Neural progenitor cell (in vitro differentiated cells): ENCODE measurements at regions not wholly inside any gene's neighbourhood (a gene's known extent, or its start where the extent isn't known, plus 50 kb on each side); places are given as distances from the start of the nearest gene placed in this dataset.

Source experiments
- EZH2 ChIP-seq: fragments of 200-600 bp; sonication (generic); IDR thresholded peaks from 2 replicates; pipeline ENCODE4 v1.6.1; 2017; ENCODE audit warnings: antibody characterized with exemption, mild to moderate bottlenecking, moderate library complexity
- EZH2phosphoT487 ChIP-seq: fragments of 200-600 bp; sonication (generic); IDR thresholded peaks from 2 replicates; pipeline ENCODE4 v1.6.1; 2017; ENCODE audit warnings: antibody characterized with exemption
- TF ChIP-seq, protein P1 (sequence below): fragments of 200-600 bp; sonication (generic); IDR thresholded peaks from 2 replicates; pipeline ENCODE4 v1.5.1; 2017; ENCODE audit warnings: antibody characterized with exemption, mild to moderate bottlenecking

DNA sequence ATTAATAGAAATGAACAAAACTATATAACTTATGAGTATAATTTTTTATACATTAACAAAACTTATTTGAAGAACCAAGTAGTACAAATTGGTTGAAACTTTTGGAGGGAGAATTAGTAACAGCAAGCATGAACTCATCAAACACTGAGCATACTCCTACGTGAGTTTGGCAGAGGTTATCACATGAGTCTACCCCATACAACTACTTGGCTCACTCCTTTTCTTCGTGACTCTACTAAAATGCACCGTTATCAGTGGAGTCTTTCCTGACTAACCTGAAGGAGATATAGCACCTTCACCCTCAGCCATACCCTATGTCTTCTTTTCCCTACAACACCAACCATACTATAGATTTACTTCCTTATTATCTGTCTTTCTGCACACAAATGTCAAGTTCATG lies 794.2 kb downstream of the TFAP2A start:
- TF ChIP-seq, protein P1, sequence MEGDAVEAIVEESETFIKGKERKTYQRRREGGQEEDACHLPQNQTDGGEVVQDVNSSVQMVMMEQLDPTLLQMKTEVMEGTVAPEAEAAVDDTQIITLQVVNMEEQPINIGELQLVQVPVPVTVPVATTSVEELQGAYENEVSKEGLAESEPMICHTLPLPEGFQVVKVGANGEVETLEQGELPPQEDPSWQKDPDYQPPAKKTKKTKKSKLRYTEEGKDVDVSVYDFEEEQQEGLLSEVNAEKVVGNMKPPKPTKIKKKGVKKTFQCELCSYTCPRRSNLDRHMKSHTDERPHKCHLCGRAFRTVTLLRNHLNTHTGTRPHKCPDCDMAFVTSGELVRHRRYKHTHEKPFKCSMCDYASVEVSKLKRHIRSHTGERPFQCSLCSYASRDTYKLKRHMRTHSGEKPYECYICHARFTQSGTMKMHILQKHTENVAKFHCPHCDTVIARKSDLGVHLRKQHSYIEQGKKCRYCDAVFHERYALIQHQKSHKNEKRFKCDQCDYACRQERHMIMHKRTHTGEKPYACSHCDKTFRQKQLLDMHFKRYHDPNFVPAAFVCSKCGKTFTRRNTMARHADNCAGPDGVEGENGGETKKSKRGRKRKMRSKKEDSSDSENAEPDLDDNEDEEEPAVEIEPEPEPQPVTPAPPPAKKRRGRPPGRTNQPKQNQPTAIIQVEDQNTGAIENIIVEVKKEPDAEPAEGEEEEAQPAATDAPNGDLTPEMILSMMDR, result no peak
- TF ChIP-seq EZH2phosphoT487, result no peak
- TF ChIP-seq EZH2, result no peak
